GM18502 (cell line): ENCODE measurements at regions not wholly inside any gene's neighbourhood (a gene's known extent, or its start where the extent isn't known, plus 50 kb on each side); places are given as distances from the start of the nearest gene placed in this dataset.

ENCODE experiments used
- ATAC-seq: cut with Tn5 transposase; IDR thresholded peaks from one replicate; pipeline ENCODE4 v1.9.1; 2021; ENCODE audit warnings: mild to moderate bottlenecking; ENCODE audit not compliant: unreplicated experiment, poor library complexity

DNA sequence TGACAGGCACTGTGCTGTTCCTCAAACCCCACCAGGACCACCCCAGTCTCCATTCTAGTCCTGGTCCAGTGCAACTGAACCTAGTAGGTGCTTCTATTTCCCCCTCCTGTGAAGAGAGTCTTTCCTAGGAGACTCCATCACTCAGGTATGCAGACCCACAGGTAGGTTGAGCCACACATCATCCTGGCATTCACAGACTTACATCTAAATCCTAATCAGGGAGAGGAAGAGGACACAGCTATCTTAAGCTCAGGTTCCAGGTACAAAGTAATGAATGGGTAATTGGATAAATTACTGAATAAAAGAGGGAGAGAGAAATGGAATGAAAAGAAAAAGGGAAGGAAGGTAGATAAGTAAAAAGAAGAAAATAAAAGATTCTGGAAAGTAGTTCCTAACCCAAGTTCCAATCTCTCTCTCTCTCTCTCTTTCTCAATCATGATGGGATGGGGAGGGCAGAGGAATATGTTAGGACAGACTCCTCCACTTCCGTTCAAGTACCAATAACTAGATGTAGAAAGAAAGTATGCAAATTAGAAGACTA is 139.8 kb upstream of the NAMPT start:
- ATAC-seq: no peak

DNA sequence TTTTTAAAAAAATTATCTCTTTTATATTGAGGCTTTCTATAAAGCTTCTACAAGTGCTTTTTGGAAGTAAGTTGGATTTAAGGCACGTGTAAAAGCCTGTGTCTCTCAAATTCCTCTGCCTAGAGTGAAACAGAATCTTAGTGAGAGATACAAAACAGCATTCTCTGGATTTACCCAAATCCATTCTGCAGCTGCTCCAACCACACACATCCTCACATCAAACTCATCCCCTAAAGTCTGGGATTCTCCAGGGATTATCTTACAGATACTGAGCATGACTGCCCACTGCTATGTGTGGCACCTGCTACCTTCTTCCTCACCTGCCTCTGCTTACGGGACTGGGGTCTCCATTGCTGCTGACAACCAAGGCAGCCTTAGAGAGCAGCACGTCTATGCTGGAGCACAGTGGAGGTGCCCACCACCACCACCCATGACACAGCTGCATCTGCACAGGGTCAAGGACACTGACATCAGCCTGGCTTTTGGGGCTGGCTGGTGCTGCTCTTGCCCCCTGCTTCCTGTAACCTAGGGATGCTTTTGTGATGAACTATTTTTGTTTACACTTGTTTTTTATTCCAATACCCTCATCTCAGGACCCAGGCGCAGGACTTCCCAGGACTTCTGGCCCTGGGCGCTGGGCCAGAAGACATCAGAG is 139.2 kb upstream of the NAMPT start:
- ATAC-seq: no peak

DNA sequence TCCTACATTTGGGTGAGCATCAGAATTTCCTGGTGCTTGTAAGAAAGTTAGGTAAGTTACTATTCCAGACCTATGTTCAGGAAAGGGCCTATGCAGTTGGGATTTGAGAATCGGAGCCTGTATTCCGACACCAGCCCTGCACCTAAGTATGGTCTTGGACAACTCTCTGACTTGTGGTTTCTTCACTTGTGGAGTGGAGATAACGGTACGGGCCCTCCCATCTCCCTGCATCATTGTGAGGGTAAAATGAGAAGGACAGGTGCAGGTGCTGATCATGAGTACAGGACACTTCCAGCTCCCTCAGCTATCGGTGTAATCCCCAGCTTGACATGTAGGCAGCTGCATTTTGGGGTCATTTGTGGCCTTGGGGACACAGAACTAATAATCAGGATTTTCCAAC is 138.3 kb upstream of the NAMPT start:
- no peak for ATAC-seq

DNA sequence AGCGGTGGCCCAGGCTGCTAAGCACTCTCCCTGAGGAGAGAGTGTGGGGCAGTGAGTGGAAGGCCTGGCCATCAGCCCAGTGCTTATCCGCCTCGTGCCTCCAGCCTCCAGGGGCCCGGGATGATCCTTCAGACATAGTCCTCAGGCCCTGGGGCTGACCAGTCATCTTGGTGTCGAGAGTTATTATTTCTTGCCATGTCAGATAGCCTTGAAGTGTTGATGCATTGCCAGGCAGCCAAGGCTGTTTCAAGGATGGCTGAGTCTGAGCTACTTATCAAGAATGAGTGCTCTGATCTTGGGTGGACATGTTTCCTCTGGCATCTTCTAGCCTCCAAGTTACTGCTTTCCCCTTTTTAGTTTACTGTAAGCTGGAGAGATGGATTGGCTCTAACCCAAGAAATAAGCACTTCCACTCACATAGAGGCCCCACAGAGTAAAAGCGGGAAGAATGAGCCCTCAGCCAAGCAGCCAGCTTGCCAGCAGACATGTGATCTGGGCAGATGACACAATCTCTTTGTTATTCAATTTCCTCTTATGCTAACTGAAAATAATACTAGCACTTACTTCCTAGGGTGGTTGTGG is 136.5 kb upstream of the NAMPT start:
- no peak for ATAC-seq

DNA sequence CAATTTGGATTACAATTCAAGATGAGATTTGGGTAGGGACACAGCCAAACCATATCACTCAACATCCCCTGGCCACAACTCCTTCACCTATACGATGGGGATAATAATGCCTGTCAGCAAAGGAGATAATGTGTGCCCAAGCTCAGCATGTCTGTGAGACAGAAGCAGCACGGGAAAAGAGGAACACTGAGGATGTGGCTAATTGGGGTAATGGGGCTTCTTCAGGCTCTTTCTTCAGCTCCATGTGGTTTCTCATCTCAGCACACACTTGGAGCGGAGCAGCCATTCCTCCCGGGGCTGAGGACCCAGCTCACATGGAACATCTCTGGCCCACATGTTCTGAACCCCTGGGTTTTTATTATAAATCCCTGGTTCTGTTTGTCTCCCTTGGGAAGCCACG is 136.0 kb upstream of the NAMPT start:
- no peak for ATAC-seq

DNA sequence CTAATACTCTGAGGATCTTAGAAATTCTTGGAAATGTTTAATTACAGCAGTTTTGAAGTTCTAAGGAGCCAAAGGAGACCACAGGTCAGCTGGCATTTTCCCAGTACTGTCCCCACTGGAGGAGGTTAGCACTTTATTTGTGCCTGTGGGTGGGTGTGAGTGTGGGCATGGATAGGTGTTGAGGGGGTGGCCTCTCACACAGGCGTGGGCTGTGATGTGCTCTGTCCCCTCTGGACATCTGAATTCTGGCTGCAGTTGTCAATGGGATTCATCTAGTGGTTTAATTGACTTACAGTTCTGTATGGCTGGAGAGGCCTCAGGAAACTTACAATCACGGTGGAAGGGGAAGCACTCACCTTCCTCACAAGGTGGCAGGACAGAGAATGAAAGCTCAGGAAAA is 135.4 kb upstream of the NAMPT start:
- no peak for ATAC-seq

DNA sequence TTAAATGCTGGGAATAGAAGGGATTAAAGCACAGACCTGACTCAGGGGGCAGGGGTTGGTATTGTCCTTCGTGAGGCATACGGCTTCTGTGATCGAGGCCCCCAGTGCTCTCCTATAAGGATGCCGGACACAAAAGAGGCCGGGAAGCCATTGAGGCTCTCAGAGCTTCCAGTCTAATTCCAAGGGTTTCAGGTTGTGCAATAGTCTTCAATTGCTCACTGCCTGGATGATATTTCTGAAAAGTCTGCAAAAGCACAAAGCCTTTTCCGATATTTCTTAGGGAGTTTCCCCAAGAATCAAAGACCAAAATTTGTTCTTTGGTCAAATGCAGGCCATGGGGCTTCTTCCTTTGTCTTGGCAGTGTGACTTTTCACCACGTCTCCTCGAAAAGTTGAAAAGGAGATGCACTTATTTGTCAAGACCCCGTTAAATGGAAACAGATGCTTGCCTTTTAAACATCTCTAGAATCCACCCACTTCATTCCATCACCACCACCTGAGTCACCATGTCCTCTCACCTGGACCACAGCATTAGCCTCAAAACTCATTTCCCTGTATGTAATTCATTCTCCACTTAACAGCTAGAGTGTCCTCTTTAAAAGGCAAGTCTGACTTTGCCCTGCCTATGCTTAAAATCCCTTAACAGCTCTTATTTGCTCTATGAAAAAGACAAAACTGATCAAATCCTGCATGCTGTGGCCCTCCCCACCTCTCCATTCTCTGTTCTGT is 134.8 kb upstream of the NAMPT start:
- no peak for ATAC-seq

DNA sequence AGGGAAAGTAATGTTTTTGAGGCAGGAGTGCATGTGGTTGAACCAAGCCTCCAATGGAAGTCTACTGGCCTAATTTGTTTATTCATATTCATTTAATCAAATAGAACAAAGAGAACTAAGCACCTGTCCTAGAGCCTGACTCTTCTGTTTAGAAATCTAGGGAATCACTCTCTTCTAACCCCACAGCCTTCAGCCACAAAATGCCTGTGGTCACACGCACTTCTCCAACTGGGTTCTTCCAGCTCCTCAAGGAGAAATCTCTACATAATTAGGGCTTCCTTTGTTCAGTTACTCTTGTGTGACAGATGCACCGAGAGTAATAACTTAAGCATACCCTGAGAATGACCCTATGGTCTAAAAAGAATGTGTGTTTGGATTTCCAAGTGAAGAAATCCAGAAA is 133.7 kb upstream of the NAMPT start:
- ATAC-seq: no peak

DNA sequence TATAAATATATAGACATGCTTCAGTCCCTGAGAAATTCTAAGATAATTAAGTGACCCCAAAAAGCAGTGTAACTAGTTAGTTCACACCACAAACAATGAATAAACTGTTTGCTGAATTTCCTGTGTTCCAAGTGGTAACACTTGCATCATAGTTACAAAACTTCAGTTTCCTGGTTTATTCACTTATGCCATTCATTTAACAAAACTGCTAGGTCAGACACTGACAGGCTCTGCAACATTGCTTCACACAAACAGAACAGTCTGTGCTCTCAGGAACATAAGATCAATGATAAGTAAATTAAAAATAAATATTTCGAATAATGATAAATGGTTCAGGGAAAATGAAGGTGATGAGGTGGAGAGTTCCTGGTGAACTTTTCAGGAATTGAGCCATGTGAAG is 133.3 kb upstream of the NAMPT start:
- ATAC-seq: no peak

DNA sequence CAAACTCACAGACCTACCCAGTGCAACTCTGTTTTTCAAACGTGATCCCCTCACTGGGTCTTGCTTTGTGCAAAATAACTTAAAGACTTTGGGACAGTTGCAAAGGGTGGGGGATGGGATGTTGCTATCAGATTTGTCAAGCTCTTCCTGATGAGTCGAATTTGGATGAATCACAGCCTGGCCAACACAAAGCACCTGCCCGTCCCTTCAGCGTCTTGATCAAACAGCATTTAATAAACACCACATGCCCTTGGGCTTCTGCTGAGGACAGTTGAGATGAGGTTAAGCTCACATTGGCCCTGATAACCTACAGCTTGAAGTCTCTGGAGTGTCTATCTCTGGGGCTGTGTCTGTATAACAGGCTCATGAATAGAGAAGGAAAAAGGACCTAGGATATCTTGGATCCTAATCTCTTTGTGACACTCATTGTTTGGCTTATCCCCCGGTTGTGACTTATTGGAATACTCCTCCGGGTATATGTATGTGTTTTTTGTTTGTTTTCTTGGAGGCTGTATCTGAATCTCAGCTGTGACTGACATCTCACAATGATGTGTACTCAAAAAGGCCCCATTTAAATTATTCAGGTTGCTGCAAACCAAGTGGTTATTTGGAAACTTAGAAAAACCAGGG is 132.6 kb upstream of the NAMPT start:
- no peak for ATAC-seq

DNA sequence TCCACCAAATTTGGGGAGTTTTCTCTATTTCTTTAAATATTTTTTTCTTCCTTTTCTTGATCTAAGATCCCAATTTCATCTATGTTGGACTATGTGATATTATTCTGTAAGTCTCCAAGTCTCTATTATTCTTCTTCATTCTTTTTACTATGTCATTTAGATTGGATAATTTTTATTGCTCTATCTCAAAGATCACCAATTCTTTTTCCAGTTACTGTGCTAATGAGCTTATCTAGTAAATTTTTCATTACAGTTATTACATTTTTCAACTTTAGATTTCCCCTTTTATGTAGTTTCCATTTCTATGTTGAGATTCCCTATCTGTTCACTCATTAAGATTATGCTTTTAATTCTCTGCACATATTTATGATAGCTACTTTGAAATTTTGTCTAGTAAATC is 131.6 kb upstream of the NAMPT start:
- no peak for ATAC-seq

DNA sequence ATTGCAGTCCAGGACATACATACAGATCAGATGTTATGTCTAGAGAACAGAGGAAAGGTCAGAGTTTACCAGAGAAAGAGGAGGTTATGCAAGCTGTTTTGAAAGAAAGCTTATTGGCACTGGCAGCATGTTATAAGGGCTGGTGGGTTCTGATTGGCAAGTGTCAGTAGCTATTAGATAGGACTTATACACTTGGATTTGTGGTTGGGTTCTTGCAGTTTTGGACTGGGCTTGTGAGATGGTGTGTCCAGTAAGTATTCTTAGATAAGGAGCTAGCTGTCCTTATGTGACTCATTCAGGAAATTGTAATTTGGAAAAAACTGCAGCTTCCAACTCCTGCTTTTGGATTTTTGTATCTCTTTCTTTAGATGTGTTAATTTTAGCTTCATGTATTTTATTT is 130.7 kb upstream of the NAMPT start:
- no peak for ATAC-seq

DNA sequence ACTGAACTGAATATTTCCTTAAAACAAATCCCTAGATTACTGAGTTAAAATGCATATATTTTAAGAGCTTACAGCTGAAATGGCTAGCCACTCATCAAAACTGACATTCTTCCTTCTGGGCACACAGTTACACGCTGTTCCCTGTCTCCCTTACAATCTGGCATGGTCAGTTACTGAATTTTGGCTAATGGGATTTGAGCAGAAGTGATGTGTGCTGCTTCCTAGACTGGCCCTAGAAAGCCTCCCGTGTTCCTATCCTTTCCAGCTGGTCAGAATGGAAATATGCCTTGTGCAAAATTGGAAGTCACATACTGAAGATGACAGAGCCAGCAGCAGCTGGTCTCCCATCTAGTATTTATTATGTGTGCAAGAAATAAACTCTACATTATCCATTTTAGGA is 128.7 kb upstream of the NAMPT start:
- ATAC-seq: no peak

DNA sequence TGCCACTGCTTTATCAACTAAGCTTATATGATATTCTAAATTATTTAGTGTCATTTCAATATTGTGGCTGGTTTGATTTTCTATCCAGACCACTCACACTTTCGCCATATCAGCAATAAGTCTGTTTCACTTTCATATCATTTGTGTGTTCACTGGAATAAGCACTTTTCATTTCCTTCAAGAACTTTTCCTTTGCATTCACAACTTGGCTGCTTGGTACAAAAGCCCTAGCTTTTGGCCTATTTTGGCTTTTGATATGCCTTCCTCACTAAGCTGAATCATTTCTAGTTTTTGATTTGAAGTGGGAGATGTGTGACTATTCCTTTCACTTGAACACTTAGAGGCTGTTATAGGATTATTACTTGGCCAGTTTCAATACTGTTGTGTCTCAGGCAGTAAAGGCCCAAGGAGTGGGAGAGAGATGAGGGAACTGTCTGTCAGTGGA is 120.9 kb upstream of the NAMPT start:
- ATAC-seq: no peak

DNA sequence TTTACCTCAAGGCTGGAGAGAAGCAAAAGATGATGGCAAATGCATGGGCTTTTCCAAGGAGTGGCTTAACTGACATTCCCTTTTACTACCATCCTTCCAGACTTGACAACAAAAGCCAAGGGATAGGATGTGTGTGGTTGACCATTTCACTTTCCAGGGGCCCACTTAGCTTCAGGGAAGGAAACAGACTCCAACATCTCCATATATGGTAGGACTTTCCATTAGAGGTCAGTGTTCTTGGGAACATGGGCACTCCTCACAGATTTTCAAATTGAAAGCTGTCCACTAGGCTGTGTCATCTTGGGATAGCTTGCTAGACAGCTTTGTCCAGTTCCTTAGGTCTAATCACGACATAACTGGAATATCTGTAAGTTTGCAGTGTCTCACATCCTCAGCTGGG is 118.1 kb upstream of the NAMPT start:
- no peak for ATAC-seq

DNA sequence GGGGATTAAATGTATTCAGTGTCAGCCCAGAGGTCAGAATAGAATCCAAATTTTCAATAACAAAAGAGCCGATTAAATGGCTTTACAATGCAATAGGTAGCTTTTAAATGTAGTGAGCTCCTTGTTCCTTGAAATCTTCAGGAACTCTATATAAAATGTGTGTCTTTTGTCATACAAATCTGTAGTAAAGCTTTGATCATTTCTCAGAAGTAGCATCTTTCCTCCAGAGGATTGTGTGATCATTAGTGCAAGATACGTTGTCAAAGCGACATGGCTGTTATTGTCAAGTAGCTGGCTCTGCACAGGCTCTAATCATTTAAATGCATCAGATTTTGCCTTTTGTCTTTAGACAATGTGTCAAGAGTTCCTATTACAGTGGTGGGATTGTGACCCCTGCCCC is 116.1 kb upstream of the NAMPT start:
- no peak for ATAC-seq

DNA sequence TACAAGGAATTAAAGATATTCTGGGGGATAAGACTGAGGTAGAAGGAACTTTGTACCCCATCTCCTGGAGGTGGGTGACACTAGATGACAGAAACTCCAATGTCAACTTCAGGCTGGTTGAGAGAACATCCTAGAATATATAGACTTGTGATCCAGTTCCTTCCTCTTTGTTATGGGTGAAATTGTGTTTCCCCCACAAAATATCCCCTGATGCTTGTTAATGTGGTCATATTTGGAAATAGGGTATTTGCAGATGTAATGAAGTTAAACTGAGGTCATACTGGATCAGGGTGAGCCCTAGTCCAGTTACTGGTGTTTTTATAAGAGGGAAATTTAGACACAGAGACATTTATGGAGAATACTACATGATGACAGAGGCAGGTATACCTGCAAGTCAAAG is 114.0 kb upstream of the NAMPT start:
- no peak for ATAC-seq

DNA sequence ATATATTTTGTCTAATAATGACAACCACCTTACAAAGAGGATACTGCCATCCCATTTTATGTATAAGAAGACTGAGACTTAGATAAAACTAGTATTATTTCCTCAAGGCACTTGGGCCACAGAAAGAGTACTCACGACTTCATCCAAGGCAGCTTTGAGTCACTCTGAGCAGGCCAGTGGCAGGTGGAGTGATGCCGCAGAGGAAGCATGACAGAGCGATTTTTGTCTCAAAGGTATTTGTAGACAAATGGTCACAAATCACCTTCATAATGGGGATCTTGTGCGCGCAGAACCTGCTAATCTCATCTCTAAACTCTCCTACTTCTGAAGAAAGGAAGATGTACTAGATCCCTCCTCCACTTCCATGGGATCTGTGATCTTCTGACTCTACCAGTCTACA is 113.2 kb upstream of the NAMPT start:
- no peak for ATAC-seq

DNA sequence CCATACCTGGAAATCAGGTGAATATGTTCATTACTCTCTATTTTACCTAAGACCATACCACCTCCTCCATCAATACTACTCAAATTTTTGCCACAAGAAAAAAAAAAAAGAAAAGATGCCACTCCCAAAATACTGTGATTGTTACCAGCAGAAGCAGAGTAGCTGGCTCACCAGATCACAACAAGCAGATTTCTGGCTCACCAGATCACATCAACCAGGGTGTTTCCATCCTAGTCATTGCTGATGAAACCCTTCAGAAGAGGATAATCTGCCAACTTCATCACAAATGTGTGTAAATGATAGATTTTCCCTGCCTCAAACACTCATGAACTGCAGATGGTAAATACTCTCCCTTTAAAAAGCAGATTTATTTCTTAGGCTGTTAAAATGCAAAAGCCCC is 109.7 kb upstream of the NAMPT start:
- no peak for ATAC-seq

DNA sequence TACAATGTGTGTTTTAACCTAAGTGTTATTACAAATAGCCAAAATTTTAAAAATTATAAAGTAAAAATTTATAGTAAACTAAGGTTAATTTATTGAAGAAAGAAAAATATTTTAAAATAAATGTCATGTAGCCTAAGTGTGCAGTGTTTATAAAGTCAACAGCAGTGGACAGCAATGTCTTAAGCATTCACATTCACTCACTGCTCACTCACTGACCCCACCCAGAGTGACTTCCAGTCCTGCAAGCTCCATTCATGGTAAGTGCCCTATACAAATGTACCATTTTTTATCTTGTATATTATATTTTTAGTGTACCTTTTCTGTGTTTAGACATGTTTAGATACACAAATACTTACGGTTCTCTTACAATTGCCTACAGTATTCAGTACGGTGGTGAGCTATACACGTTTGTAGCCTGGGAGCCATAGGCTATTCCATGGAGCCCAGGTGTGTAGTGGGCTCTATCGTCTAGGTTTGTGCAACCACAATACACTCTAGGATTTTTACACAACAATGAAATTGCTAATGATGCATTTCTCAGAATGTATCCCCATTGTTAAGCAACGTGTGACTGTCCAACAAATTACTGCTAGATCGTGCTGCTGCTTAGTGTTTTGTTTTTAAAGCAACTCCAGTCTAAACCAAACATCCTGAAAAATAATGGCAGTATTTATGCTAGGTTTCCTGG is 108.9 kb upstream of the NAMPT start:
- ATAC-seq: no peak

DNA sequence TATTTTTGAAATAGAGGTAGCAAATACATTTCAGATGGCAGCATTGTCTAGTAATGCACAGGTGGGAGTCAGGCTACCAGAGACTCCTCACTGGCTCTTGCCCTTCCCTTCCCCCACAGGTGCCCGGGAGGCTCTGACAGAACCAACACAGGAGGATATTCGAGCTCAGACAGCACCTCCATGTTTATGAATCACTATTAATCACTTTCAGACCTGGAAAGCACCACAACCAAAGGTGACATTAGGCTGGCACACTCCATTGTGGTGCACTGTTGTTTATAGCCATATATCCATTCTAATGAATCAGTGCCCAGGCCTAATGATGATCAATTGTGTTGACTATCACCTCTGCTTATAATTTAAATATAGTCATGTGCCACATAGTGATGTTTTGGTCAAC is 107.8 kb upstream of the NAMPT start:
- ATAC-seq: no peak
